IMR-90 (cell line): ENCODE measurements at regions not wholly inside any gene's neighbourhood (a gene's known extent, or its start where the extent isn't known, plus 50 kb on each side); places are given as distances from the start of the nearest gene placed in this dataset.

Experiments used
- ATAC-seq: fragments of 200-7000 bp; cut with Tn5 transposase; 2 replicates; pipeline ENCODE4 v1.9.1; 2020; ENCODE audit warnings: low read depth, mild to moderate bottlenecking, moderate library complexity
- BruUV-seq: library from RNA; stranded (reverse); fragments of 400-500 nt; replicated peaks from 2 replicates; lab custom pipeline; 2021; lab: Mats Ljungman, UMichigan
- CTCF ChIA-PET: fragments of 300-600 bp; formaldehyde crosslinking; extraction: SDS; loops from one replicate; lab custom pipeline; 2021; ENCODE audit warnings: antibody characterized with exemption; lab: Yijun Ruan, JAX
- POLR2A ChIA-PET: fragments of 300-600 bp; sonication (Branson Sonifier 250); formaldehyde crosslinking; loops from one replicate; lab custom pipeline; 2022; ENCODE audit warnings: antibody characterized with exemption; ENCODE audit not compliant: unreplicated experiment; lab: Charles Lee
- DNase-seq: peaks from one replicate; pipeline ENCODE4 v3.0.0; 2013
- H2AFZ ChIP-seq: replicated peaks from 2 replicates; pipeline ENCODE3; 2013; ENCODE audit warnings: low read length, mild to moderate bottlenecking; ENCODE audit not compliant: poor library complexity
- H2AK5ac ChIP-seq: 2 replicates; pipeline ENCODE4 v1.6.1; 2013; ENCODE audit warnings: low read depth, low read length, inconsistent platforms
- H2AK9ac ChIP-seq: replicated peaks from 2 replicates; pipeline ENCODE3; 2013; ENCODE audit warnings: mild to moderate bottlenecking, low read depth, low read length, moderate library complexity; ENCODE audit not compliant: poor library complexity
- H2BK120ac ChIP-seq: 2 replicates; pipeline ENCODE4 v1.6.1; 2013; ENCODE audit warnings: low read depth, low read length, inconsistent platforms
- H2BK15ac ChIP-seq: 3 replicates; pipeline ENCODE4 v1.6.1; 2013; ENCODE audit warnings: low read depth, low read length, inconsistent platforms
- H2BK20ac ChIP-seq: 2 replicates; pipeline ENCODE4 v1.6.1; 2013; ENCODE audit warnings: low read depth, mild to moderate bottlenecking, inconsistent platforms, low read length, moderate library complexity
- H2BK5ac ChIP-seq: 2 replicates; pipeline ENCODE4 v1.6.1; 2013; ENCODE audit warnings: mild to moderate bottlenecking, low read depth, low read length, inconsistent platforms; ENCODE audit not compliant: poor library complexity, severe bottlenecking
- H3K14ac ChIP-seq: replicated peaks from 2 replicates; pipeline ENCODE4 v1.6.1; 2013; ENCODE audit warnings: low read depth, low read length, inconsistent platforms
- H3K18ac ChIP-seq: 2 replicates; pipeline ENCODE4 v1.6.1; 2013; ENCODE audit warnings: low read depth, low read length, control low read depth
- H3K23ac ChIP-seq: 2 replicates; pipeline ENCODE4 v1.6.1; 2013; ENCODE audit warnings: low read depth, low read length, inconsistent platforms
- H3K27ac ChIP-seq: 2 replicates; pipeline ENCODE4 v1.5.1; 2013; ENCODE audit warnings: mild to moderate bottlenecking, control low read depth, low read length; ENCODE audit not compliant: insufficient read depth
- H3K27me3 ChIP-seq: 2 replicates; pipeline ENCODE4 v1.6.1; 2013; ENCODE audit warnings: low read length; ENCODE audit not compliant: control insufficient read depth, insufficient read depth
- H3K36me3 ChIP-seq: 2 replicates; pipeline ENCODE4 v1.6.1; 2013; ENCODE audit warnings: low read length, mixed read lengths; ENCODE audit not compliant: control insufficient read depth, insufficient read depth
- H3K4ac ChIP-seq: 2 replicates; pipeline ENCODE4 v1.6.1; 2013; ENCODE audit warnings: low read depth, low read length, inconsistent platforms
- H3K4me1 ChIP-seq: 2 replicates; pipeline ENCODE4 v1.6.1; 2013; ENCODE audit warnings: low read length, mixed read lengths; ENCODE audit not compliant: control insufficient read depth, insufficient read depth
- H3K4me2 ChIP-seq: 2 replicates; pipeline ENCODE4 v1.6.1; 2013; ENCODE audit warnings: low read depth, mild to moderate bottlenecking, control low read depth, low read length, moderate library complexity
- H3K4me3 ChIP-seq: 2 replicates; pipeline ENCODE4 v1.5.1; 2013; ENCODE audit warnings: low read depth, mild to moderate bottlenecking, control low read depth, low read length, moderate library complexity; ENCODE audit not compliant: insufficient read depth
- H3K56ac ChIP-seq: 2 replicates; pipeline ENCODE4 v1.6.1; 2013; ENCODE audit warnings: low read length, inconsistent platforms; ENCODE audit not compliant: insufficient read depth; ENCODE audit errors: extremely low read depth
- H3K79me1 ChIP-seq, 2 experiments: 2 replicates each; pipeline ENCODE4 v1.6.1; 2013; ENCODE audit warnings: low read length in 2 of 2, inconsistent platforms in 1 of 2, low read depth in 1 of 2
- H3K9ac ChIP-seq: 2 replicates; pipeline ENCODE4 v1.6.1; 2013; ENCODE audit warnings: low read depth, low read length, control low read depth
- H3K9me1 ChIP-seq: 2 replicates; pipeline ENCODE4 v1.6.1; 2013; ENCODE audit warnings: low read length, inconsistent platforms; ENCODE audit not compliant: insufficient read depth
- H3K9me3 ChIP-seq: 2 replicates; pipeline ENCODE4 v1.6.1; 2013; ENCODE audit warnings: low read length; ENCODE audit not compliant: control insufficient read depth, insufficient read depth
- H4K20me1 ChIP-seq: 2 replicates; pipeline ENCODE4 v1.6.1; 2013; ENCODE audit warnings: low read length, inconsistent platforms; ENCODE audit not compliant: insufficient read depth
- H4K5ac ChIP-seq: 2 replicates; pipeline ENCODE4 v1.6.1; 2013; ENCODE audit warnings: mild to moderate bottlenecking, low read depth, low read length, control low read depth
- H4K8ac ChIP-seq, 2 experiments: 2 replicates each; pipeline ENCODE4 v1.6.1; 2013; ENCODE audit warnings: low read depth in 2 of 2, low read length in 2 of 2, control low read depth in 1 of 2, inconsistent platforms in 1 of 2
- H4K91ac ChIP-seq: 2 replicates; pipeline ENCODE4 v1.6.1; 2013; ENCODE audit warnings: low read depth, low read length, inconsistent platforms; ENCODE audit not compliant: insufficient read depth
- CHD1 ChIP-seq: IDR thresholded peaks from 2 replicates; pipeline ENCODE4 v1.6.1; 2012; ENCODE audit warnings: low read depth, low read length, improper control_type of control experiment
- FOS ChIP-seq: fragments of 150-350 bp; IDR thresholded peaks from 2 replicates; pipeline ENCODE4 v1.6.1; 2016; ENCODE audit warnings: low read depth, low read length
- MAZ ChIP-seq: IDR thresholded peaks from 2 replicates; pipeline ENCODE4 v1.6.1; 2012; ENCODE audit warnings: low read depth, mild to moderate bottlenecking, low read length, improper control_type of control experiment, moderate library complexity, borderline replicate concordance
- MXI1 ChIP-seq: IDR thresholded peaks from 2 replicates; pipeline ENCODE4 v1.6.1; 2012; ENCODE audit warnings: low read depth, mild to moderate bottlenecking, low read length, moderate library complexity, borderline replicate concordance
- POLR2A ChIP-seq: IDR thresholded peaks from 2 replicates; pipeline ENCODE4 v1.6.1; 2012; ENCODE audit warnings: mild to moderate bottlenecking, low read depth, low read length
- RAD21 ChIP-seq: IDR thresholded peaks from 2 replicates; pipeline ENCODE4 v1.6.1; 2012; ENCODE audit warnings: low read length, improper control_type of control experiment
- RCOR1 ChIP-seq: IDR thresholded peaks from 2 replicates; pipeline ENCODE4 v1.6.1; 2012; ENCODE audit warnings: mild to moderate bottlenecking, low read length, improper control_type of control experiment; ENCODE audit not compliant: insufficient replicate concordance
- SMC3 ChIP-seq: fragments of 150-350 bp; IDR thresholded peaks from 2 replicates; pipeline ENCODE4 v1.6.1; 2016; ENCODE audit warnings: low read depth, mild to moderate bottlenecking, antibody characterized with exemption, low read length, moderate library complexity
- WGBS, 2 experiments: methylation state at CpG; one replicate each; pipeline versions ENCODE4 v1.1.5 to v1.1.7; 2013; ENCODE audit warnings: missing lambda C conversion rate in 2 of 2; ENCODE audit not compliant: insufficient read length in 1 of 2; ENCODE audit errors: extremely low coverage in 2 of 2; 5-methylcytosine and 5-hydroxymethylcytosine counted together
- dilution Hi-C: fragments of 300-500 bp; cut with HindIII; formaldehyde crosslinking; loops from one replicate; pipeline ENCODE4 v1.14.3; 2018; ENCODE audit warnings: low sequenced_read_pairs; ENCODE audit not compliant: unreplicated experiment
- in situ Hi-C: fragments of 300-500 bp; cut with MboI; formaldehyde crosslinking; loops from 3 replicates; pipeline ENCODE4 v1.14.3; 2019; ENCODE audit warnings: low sequenced_read_pairs, inconsistent platforms, mixed read lengths
- intact Hi-C: fragments of 100-400 bp; cut with micrococcal nuclease; formaldehyde crosslinking; loops from 2 replicates; pipeline ENCODE4 v1.10.0; 2022
- TF ChIP-seq, protein P1 (sequence below): conservative IDR thresholded peaks from 2 replicates; pipeline ENCODE4 v1.5.1; 2012; ENCODE audit warnings: mild to moderate bottlenecking, low read depth, low read length, improper control_type of control experiment

DNA sequence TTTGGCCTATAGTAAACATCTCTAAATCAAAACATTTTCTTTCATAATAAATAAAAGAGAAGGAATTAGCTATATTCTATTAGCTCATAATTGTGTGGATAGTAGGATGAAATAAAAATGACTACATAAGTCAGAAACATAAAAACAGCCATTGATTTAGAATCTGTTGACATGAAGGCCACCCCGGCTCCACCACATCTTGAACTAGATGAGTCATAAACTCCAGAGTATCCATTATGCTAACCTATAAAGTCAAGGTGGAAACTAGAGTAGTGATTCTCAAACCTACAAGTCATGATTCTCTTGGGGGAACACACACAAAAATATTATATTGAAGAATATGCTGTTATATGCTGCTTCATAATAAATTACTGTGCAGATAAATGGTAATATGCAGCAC lies 831.0 kb downstream of the TUSC7 start:
- Histone ChIP-seq H2AK9ac (no peak overlapping the region), H3K9me3 (no peaks in the 10 kb centered on the region), H3K18ac (no peak overlapping the region), H3K23ac (no peak overlapping the region), H3K4me2 (no peak overlapping the region), H3K4me1 (no peaks in the 10 kb centered on the region; the same call in 1 of the 2 replicates), H3K4me3 (no peak overlapping the region), H4K8ac (no peak overlapping the region), H4K20me1 (no peaks in the 10 kb centered on the region), H3K9ac (no peak overlapping the region), H2BK20ac (no peak overlapping the region), H4K5ac (no peak overlapping the region), H2AFZ (no peak overlapping the region), H3K36me3 (no peaks in the 10 kb centered on the region), H2BK15ac (no peak overlapping the region), H3K79me1 (no peaks in the 10 kb centered on the region), H2AK5ac (no peak overlapping the region), H2BK120ac (no peak overlapping the region), H2BK5ac (no peak overlapping the region), H3K9me1 (no peaks in the 10 kb centered on the region), H3K14ac (no peak overlapping the region), H3K27ac (no peak overlapping the region), H4K91ac (no peak overlapping the region), H3K4ac (no peak overlapping the region), H3K56ac (no peak overlapping the region), H3K27me3 (no peaks in the 10 kb centered on the region)
- POLR2A ChIA-PET, result no interaction called here
- CTCF ChIA-PET, result no interaction called here
- intact Hi-C loops, result no loop called here
- in situ Hi-C loops, result loop anchor here (25.0 kb wide), 1 partner anchor 503 kb away; no protein-coding TSS in a partner anchor
- no TSS peak for BruUV-seq
- WGBS, 2 experiments, result no CpG with 5 or more reads among the region's 1 CpG
- ATAC-seq (no peak), DNase-seq (peak; percentile 34)
- TF ChIP-seq SMC3 (no peak), POLR2A (no peak), RAD21 (no peak), MXI1 (no peak), RCOR1 (no peak), CHD1 (no peak), MAZ (no peak), FOS (no peak)
- TF ChIP-seq, protein P1, sequence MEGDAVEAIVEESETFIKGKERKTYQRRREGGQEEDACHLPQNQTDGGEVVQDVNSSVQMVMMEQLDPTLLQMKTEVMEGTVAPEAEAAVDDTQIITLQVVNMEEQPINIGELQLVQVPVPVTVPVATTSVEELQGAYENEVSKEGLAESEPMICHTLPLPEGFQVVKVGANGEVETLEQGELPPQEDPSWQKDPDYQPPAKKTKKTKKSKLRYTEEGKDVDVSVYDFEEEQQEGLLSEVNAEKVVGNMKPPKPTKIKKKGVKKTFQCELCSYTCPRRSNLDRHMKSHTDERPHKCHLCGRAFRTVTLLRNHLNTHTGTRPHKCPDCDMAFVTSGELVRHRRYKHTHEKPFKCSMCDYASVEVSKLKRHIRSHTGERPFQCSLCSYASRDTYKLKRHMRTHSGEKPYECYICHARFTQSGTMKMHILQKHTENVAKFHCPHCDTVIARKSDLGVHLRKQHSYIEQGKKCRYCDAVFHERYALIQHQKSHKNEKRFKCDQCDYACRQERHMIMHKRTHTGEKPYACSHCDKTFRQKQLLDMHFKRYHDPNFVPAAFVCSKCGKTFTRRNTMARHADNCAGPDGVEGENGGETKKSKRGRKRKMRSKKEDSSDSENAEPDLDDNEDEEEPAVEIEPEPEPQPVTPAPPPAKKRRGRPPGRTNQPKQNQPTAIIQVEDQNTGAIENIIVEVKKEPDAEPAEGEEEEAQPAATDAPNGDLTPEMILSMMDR, result no peak
- dilution Hi-C loops, result no loop called here
